ENCODE measurements at regions not wholly inside any gene's neighbourhood (a gene's known extent, or its start where the extent isn't known, plus 50 kb on each side); places are given as distances from the start of the nearest gene placed in this dataset.

DNA sequence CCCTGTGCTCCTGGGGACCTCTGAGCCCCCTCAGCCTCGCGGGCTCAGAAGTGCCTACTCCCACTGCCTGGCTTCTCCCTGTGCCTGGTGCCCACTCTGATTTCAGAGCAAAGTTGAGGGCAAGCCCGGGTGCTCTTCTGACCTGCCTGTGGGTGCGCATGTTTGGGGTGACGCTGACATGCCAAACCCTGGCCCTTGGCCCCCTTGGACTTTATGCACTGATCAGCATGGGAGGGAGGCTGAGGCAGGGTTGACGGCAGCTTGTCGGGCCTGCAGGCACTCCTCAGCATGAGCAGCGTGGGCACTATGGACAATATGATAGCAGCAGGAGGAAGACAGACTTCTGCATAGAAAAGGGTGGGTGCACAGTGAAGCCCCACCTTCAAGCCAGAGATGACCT, 279.3 kb upstream of the KLF12 start:
- DNase-seq (ENCODE audit: low read depth) = no peak

DNA sequence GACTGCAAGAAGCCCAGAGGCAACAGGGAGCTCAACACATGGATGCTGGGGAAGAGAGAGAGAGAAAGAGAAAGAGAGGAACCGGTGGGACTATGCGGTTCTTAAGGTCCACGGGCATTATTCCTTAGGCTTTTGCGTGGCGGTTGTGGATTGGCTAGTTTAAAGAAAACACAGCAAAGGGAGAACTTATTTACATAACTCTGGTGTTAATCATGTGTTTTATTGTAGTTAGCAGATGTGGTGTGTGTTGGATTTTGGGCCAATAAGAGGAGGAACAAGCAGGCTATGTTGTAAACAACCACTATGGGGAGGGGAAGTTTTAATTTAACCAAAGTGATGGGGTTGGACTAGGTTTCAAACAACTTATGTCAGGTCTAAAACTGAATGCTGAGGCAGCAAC, 275.3 kb upstream of the KLF12 start:
- DNase-seq (ENCODE audit: low read depth) = no peak

DNA sequence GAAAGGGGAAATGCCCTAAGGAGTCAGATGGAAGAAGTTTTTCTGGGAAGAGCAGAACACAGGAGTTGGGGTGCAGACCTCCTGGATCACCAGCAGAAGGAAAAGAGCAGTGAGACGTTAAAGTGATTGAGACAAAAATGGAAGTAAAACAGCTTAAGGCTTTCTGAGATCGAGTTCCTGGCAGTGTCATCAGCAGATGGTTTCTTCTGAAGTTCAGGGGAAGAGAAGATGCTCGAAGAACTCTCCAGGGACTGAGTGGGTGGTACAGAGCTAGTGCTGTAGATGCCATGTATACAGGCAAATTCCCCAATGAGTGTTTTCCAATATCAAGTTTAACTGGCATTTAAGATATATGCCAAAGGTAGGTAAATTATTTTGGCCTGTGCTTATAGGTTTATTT, 272.2 kb upstream of the KLF12 start:
- peak; percentile 4 for DNase-seq (ENCODE audit: low read depth)

DNA sequence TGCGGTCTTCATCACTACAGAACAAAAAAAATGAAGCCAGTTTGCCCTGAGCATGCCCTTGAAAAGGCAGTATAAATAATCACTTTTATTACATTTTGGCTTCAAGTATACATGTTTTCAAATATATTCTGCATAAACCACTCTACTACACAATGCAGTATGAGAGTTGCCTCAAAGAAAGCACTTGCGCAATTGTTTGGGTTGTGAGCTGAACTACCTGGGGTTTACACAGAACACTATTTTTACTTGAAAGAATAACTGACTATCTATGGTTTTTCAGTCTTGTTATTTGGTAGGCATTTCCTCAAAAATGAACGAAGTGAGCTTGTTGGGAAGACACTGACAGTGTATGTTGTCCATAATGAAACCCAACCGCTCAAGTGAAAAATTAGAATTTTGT, 264.4 kb upstream of the KLF12 start:
- no peak for DNase-seq (ENCODE audit: low read depth)

DNA sequence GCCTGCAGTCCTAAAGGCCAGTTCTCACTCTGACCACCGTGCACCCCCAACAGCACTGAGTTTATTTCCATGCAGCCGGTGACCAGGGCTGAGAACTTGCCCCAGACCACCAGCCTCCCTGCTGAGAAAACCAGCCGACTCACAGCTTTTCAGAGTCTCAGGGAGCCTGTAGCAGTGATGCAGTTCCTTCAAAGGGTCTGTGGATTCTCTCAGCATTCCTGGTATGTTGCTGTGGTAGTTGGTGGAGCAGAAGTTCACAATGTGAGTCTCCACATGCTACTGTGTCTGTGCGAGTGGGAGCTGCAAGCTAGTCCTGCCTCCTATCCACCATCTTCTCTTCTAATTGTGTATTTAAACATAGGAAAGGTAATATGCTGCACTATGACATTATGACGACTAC, 254.9 kb upstream of the KLF12 start:
- no peak for DNase-seq (ENCODE audit: low read depth)

DNA sequence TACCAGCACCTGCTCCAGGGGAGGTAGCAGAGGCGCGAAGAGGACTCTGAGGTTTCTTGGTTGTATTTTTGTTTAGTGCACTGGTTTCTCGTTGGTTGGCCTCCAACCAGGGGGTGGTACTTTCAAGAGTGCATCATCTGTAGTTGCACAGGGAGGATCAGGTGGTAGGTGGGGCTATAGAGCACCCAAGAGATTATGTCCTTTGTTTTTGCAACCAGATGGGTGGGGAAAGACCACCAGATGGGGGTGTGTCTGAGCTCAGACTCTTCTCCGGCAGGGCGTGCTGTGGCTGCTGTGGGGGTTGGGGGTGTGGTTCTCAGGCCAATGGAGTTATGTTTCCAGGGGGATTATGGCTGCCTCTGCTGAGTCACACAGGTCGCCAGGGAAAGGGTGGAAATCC, 254.4 kb upstream of the KLF12 start:
- no peak for DNase-seq (ENCODE audit: low read depth)

DNA sequence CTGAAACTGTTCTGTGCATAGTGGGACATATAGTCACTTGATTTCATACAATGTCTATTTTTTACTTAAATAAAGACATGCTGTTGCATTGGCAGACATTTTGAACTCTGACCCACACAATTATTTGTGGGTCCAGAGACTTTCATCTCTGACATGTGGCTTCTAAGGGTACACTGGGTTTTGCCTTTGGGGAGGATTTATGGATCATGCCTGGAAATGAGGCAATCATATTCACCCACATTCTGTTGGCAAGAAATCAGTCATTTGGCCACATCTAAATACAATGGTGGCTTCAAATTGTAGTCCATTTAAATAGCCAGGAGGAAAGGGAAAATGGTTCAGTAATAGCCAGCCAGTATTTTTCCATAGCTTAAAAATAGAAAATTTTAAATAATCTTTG, 238.3 kb upstream of the KLF12 start:
- peak; percentile 39 for DNase-seq (ENCODE audit: low read depth)

DNA sequence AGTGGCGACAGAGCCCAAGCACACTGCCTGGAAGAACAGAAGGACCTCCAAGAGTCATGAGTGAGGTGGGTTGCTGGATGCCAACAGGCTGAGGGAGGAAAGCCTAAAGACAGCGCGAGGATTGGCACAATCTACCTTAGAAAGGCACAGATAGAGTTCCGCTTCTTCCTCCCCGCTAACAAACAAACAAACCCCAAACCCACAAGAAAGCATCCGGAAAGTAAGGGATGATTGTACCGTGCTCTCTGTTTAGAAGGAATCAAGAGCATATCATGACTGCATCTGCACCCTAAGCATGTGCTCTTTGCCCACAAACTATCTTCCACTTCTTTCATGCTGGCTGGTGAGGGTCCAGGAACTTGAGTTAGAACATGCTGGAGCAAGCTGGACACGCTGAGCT, 233.0 kb upstream of the KLF12 start:
- DNase-seq (ENCODE audit: low read depth) = no peak

DNA sequence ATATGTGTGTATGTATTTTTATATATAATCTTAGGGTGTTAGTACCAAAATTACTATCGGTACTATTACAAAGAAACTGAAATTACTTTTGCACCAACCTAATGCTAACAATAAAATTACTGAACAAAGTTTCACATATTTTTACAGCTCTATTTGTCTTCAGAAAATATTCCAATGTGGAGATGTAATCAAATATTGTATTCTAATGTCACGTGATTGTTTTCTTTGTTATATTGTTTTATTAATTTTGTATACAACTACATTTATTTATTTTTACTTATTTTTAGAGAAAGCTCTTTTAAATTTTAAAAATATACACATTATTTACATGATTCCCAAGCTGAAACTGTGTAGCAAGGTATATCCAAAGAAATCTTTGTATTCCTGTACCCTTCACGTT, 227.1 kb upstream of the KLF12 start:
- DNase-seq (ENCODE audit: low read depth) = no peak

DNA sequence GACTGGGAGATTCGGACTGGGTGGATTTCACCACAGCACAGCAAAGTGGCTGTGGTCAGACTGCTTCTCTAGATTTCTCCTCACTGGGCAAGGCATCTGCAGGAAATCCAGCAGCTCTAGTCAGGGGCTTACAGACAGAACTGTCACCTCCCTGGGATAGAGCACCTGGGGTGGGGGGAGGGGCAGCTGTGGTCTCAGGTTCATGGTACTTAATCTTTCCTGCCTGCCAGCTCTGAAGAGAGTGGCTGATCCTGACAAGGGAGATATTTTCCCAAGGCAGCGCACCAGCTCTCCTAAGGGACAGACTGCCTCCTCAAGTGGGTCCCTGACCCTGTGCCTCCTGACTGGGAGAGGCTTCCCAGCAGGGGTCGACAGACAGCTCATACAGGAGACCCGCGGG, 212.8 kb upstream of the KLF12 start:
- DNase-seq (ENCODE audit: low read depth) = no peak

DNA sequence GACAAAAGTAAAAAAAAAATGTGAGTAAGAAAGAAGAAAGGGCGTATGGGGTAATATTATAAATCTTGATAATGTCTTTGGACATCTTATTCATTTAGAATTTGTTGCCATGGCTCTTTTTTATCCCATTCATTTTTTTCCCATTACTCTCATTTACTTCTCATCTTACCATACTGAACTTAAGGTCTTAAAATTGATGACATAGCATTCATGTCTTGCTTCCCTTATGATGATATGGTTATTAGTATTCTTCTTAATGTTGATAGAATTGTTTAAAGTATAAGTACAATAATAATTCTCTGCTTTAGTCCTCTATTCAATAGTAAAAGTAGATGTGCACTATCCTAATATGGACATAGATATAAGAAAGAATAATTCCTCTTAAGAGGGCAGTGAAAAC, 204.1 kb upstream of the KLF12 start:
- DNase-seq (ENCODE audit: low read depth) = no peak

DNA sequence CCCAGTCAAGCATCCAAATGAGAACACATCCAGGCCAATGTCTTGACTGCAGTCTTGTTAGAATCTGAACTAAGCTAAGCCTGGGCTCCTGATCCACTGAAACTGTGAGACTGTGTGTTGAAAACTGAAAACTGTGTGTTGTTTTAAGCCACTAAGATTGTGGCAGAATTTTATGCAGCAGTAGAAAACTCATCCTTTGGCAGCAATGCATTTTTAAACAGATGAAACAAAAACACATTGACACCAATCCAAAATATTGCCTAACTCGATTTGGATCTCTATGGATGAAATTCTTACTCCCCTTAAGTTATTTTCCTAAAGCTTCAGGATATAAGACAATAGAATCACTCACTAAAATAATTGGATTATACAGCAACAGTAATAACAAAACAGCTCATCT, 202.3 kb upstream of the KLF12 start:
- DNase-seq (ENCODE audit: low read depth) = no peak

DNA sequence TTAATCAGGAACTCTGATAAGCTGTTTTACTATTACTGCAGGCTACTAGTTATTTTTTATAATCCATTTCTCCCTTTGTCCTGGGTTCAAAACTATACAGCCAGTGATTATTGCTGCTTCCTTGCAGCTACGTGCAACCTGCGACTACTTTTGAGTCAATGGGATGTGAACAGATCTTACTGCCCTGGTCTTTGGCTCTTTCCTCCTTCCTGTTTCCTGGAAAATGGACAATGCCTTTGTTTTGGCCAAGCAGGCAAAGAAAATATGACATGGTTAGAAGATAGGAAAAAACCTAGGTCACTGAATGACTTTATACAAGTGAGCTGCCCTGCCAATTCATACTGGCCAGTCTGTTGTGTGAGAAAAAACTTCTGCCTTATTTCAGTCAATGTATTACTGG, 201.2 kb upstream of the KLF12 start:
- no peak for DNase-seq (ENCODE audit: low read depth)

DNA sequence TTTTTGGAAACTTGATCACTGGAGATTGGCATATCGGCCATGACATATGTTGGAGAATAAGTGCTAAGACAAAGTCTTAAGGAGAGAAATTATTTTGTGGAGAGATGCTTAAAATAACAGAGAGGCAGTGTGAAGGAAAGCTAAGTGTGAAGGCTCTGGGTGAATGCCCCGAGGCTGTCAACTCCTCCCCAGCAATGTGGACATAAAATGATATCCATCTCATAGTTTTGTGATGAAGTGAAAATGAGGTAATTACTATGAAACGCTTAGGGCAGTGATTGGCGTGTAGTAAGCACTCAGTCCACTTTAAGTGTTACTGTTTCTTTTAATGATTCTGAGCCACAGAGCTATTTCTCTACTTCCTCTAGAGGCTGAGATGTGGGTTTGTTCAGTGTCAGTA, 195.8 kb upstream of the KLF12 start:
- DNase-seq (ENCODE audit: low read depth) = peak; percentile 55

DNA sequence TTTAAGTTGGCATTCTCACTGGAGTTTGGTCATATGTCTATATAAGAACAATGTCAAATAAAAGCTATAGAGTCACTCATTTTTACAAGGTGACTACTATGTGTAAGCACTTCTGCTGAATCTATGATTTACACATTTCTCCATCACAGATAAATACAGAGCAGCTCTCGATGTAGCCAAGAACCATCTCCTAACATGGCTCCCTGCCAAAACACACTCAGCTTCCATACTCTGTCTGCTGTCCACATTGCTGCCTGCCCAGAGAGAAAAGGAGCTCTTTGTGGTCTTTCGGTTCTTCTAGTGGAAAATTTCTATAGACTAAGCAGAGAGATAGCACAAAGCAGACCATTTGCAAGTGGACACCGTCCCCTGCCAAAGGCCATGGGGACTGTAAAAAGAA, 190.9 kb upstream of the KLF12 start:
- peak; percentile 73 for DNase-seq (ENCODE audit: low read depth)

DNA sequence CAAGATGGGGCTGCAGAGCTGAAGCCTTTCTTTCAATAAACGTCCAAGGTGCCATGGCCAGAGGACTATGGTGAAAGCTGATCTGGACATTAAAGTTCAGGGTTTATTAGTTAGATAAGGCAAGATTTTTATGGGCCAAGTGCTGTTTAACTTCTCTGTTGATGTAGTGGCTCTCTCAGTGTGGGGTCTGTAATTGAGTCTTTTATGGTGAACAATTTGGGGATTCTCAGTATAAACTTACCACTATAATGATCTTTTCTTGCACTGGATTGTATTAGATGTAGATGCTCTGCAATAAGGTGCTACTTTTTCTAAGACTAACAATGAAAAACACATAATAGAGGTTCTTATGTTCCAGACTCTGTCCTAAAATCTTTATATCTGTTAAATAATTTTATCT, 190.1 kb upstream of the KLF12 start:
- DNase-seq (ENCODE audit: low read depth) = no peak

DNA sequence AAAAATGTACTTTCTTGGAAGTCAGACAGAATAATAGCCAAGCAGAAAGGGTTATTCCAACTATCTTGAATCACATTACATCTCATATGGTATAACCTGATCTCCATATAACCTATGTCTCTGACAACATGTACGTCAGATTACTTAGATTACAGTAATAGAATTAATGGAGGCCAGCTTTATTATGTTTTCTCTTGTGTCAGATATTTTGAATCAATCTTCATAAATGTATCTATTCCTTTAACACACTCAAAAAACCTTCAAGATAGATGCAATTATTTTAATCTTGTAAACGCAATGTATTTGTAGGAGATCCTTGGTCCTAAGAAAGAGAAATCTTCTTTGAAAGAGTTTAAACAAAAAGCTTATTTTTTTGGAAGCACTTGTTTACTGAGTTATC, 188.4 kb upstream of the KLF12 start:
- DNase-seq (ENCODE audit: low read depth) = no peak

DNA sequence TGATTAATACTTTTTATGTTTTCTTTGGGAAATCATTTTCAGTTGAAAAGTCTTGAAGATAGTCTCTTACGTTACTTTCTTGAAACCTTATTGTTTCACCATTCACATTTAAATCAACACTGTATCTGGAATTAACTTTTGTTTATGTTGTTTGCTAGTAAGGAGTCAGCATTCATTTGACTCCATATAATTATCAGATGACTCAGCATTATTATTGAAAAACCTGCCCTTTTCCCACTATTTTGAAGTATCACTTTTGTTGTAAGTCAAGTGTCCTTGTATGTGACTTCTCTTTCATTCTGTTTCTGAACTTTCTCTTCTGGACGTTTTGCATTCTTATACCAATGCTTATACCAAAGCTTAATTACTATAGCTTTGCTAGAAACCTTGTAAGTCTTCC, 186.1 kb upstream of the KLF12 start:
- no peak for DNase-seq (ENCODE audit: low read depth)

DNA sequence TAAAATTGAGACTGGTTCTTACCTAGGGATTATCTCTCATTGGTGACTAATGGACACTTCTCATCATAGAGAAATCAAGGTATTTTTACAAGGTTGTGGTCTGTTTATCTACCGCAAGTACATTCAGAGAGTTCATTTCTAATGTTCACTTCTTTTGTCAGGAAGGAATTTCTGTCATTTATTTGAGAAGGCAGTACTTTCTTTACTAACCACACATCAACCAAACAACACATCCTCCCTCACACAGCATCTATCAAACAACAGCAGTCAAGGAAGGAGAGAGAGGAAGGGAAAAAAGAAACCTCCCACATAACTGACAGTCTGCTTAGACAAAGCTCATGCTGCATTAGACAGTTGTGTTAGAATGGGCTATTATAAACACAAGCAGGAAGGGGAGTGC, 182.3 kb upstream of the KLF12 start:
- peak; percentile 86 for DNase-seq (ENCODE audit: low read depth)

DNA sequence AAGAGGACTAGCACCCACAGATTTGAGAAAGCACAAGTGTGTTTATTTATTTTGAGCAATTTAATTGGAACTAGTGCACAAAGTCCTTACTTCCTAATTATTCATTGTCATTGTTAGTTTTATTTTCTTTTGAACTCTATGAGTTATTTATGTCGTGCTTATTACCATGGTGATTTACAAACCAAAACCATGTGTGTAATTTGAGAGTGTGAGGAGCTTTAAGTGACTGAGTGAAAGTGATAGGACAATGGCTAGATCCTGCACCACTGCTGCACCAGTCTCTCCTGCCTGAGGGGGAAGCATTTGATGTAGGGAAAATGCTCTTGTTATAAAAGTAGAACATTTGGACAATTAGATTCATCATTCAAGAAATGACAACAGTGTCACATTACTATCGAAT, 172.3 kb upstream of the KLF12 start:
- peak; percentile 67 for DNase-seq (ENCODE audit: low read depth)

DNA sequence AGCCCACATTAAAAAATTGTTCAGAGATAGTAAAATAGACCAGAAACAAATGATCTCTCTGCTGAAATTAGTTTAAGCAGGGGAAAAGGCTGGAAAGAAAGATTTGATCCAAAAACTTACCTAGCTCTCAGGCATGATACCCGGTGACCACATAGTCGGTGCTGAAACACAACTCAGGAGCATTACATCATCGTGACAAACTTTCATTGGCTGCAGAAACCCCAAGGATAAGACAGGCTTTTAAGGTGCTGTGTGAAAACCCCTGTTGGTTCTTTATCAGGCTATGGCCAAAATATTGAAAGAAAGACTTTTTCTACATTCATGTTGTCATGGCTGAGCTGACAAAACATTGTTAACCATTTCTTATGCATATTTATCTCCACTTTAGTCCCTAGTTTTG, 171.7 kb upstream of the KLF12 start:
- DNase-seq (ENCODE audit: low read depth) = peak; percentile 33

DNA sequence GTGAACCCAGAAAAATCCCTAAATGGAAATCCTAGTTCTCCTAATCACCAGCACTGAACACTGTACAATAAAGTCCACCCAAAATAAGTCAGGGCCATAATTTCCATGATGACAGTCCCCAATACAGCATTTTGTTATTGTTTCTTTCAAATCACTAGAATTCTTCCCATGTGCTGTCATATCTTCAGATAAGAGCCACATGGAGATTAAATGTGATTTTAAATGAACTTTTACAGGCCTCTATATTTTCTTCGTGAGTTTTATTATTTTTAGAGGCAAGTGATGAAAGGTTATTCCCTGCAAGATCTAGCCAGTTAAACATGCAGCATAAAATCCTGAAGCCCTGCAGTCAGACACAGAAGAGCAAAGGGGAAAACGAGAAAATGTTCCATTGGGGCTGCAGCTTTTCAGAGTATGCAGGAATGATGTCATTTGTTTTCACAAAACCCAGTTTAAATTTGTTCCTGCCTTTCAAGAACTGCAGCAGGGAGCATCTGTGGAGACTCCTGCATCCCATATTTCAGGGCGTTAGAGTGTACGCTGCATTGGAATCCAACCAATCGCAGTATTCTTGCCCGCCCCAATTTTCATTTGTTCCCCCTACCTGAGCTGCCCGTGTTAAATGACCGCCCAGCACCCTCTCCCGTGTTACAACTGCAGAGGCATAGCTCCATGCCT, 167.2 kb upstream of the KLF12 start:
- no peak for DNase-seq (ENCODE audit: low read depth)

DNA sequence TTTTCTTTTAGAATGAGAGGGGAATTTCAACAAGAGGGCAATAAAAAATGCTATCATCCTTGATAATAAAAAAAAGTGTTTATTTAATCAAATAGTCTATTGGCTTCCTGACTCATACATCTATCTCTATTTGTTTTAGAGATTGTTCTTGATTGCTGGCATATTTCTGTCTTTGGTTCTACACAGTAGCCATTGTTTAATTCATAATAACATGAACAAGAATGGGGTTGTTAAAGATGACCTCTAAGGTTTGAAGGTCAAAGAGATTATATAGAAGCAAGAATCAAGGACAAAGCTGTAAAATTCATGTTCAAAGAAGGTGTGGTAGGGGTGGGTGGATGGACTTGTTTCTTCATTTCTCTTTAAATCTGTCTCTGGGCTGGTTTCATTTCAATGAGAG, 166.0 kb upstream of the KLF12 start:
- DNase-seq (ENCODE audit: low read depth) = no peak

DNA sequence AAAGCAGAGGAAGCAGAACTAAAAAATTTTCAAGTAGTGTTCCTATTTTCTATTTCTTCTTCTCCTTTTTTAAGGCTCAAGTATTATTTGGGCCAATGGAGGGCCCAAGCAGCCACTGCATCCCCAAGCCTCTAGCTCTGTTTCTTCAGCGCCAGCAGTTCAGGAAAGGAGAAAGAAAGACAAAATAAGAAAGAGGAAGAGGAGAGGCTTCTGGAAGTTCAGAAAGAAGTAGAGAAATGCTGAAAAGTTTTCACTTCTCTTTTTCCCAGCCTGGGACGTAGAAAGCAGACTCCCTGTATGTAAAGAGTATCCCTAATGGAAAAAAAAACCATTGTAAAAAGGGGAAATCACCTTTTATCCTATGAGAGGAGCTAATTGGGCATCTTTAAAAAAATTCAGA, 165.5 kb upstream of the KLF12 start:
- no peak for DNase-seq (ENCODE audit: low read depth)

DNA sequence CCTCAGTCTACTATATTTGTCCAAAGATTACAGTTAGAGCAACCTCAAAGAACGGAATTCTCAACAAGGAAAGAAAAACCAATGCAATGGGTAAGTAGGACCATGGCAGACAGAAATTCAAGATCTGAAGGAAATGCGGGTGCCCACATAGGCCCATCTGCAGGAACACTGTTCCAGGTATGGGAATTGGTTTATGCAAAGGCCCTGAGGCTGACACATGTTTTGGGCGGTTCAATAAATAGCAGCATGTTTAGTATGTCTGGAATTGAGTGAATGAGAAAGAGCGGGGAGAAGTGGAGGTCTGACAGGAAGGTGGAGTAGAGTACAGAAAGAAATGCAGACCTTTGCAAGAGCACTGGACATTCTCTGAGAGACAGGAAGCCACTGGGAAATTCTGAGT, 164.7 kb upstream of the KLF12 start:
- DNase-seq (ENCODE audit: low read depth) = no peak
